ENCODE measurements at regions not wholly inside any gene's neighbourhood (a gene's known extent, or its start where the extent isn't known, plus 50 kb on each side); places are given as distances from the start of the nearest gene placed in this dataset.
"Not testable (repeated sequence)": the region's sequence is repeated elsewhere in the genome, so short reads cannot be mapped to it uniquely, and the experiment has no call there.

- DNase-seq, result not testable (repeated sequence)
These were observed 1641.0 kb upstream of the CELF4 start for GRCh38 chr18:39206398-39207103.

GRCh38 chr18:39205565-39206195, 1640.1 kb upstream of the CELF4 start:
- DNase-seq, result peak in 1 of 2 experiments; percentile 4

- DNase-seq, result no peak
These were observed 1634.6 kb upstream of the CELF4 start for GRCh38 chr18:39200153-39200552.

GRCh38 chr18:39199231-39199855, 1633.7 kb upstream of the CELF4 start:
- no peak for DNase-seq

GRCh38 chr18:39198376-39198775, 1632.8 kb upstream of the CELF4 start:
- DNase-seq, result no peak

GRCh38 chr18:39191931-39192330, 1626.3 kb upstream of the CELF4 start:
- DNase-seq, result no peak

- DNase-seq, result no peak
These were observed 1625.5 kb upstream of the CELF4 start for GRCh38 chr18:39191058-39191457.

GRCh38 chr18:39190508-39190907, 1624.9 kb upstream of the CELF4 start:
- no peak for DNase-seq

- no peak for DNase-seq
These were observed 1622.7 kb upstream of the CELF4 start for GRCh38 chr18:39188278-39188677.

GRCh38 chr18:39186008-39186407, 1620.4 kb upstream of the CELF4 start:
- no peak for DNase-seq

GRCh38 chr18:39184176-39184575, 1618.6 kb upstream of the CELF4 start:
- no peak for DNase-seq

GRCh38 chr18:39178166-39178565, 1612.6 kb upstream of the CELF4 start:
- no peak for DNase-seq

GRCh38 chr18:39172695-39173421, 1607.3 kb upstream of the CELF4 start:
- no peak for DNase-seq

- no peak for DNase-seq
These were observed 1603.1 kb upstream of the CELF4 start for GRCh38 chr18:39168723-39169122.

GRCh38 chr18:39167990-39168389, 1602.4 kb upstream of the CELF4 start:
- DNase-seq, result no peak

GRCh38 chr18:39166776-39167175, 1601.2 kb upstream of the CELF4 start:
- no peak for DNase-seq

- DNase-seq, result no peak
These were observed 1596.6 kb upstream of the CELF4 start for GRCh38 chr18:39162013-39162827.

GRCh38 chr18:39149211-39149806, 1583.7 kb upstream of the CELF4 start:
- DNase-seq, result no peak

- DNase-seq, result no peak
These were observed 1568.7 kb upstream of the CELF4 start for GRCh38 chr18:39134255-39134654.

- not testable (repeated sequence) for DNase-seq
These were observed 1561.9 kb upstream of the CELF4 start for GRCh38 chr18:39127538-39127937.

- no peak for DNase-seq
These were observed 1548.2 kb upstream of the CELF4 start for GRCh38 chr18:39113790-39114189.

- no peak for DNase-seq
These were observed 1539.5 kb upstream of the CELF4 start for GRCh38 chr18:39105104-39105503.

Data from activated CD4-positive, alpha-beta T cell treated with anti-CD3 and anti-CD28 coated beads, Interleukin-2, amount 50 U/mL, for 48 hours (primary cell).